ENCODE measurements at regions not wholly inside any gene's neighbourhood (a gene's known extent, or its start where the extent isn't known, plus 50 kb on each side); places are given as distances from the start of the nearest gene placed in this dataset.
"Not testable (repeated sequence)": the region's sequence is repeated elsewhere in the genome, so short reads cannot be mapped to it uniquely, and the experiment has no call there.

- DNase-seq = no peak
These were observed 123.9 kb upstream of the DCC start for GRCh38 chr18:52216109-52216508.

- DNase-seq = no peak
These were observed 123.3 kb upstream of the DCC start for GRCh38 chr18:52216666-52217065.

GRCh38 chr18:52219102-52219501 lies 120.9 kb upstream of the DCC start:
- no peak for DNase-seq

GRCh38 chr18:52220062-52220591 lies 119.9 kb upstream of the DCC start:
- no peak for DNase-seq

GRCh38 chr18:52222211-52222610 lies 117.8 kb upstream of the DCC start:
- DNase-seq = no peak

- DNase-seq = no peak
These were observed 112.5 kb upstream of the DCC start for GRCh38 chr18:52227536-52227935.

GRCh38 chr18:52228166-52228565 lies 111.8 kb upstream of the DCC start:
- no peak for DNase-seq

GRCh38 chr18:52236131-52236530 lies 103.9 kb upstream of the DCC start:
- no peak for DNase-seq

- DNase-seq = no peak
These were observed 102.4 kb upstream of the DCC start for GRCh38 chr18:52237551-52237950.

GRCh38 chr18:52242711-52243110 lies 97.3 kb upstream of the DCC start:
- DNase-seq = no peak

GRCh38 chr18:52244658-52245057 lies 95.3 kb upstream of the DCC start:
- DNase-seq = no peak

GRCh38 chr18:52254367-52254766 lies 85.6 kb upstream of the DCC start:
- DNase-seq = no peak

GRCh38 chr18:52257417-52257816 lies 82.6 kb upstream of the DCC start:
- not testable (repeated sequence) for DNase-seq

- DNase-seq = no peak
These were observed 64.2 kb upstream of the DCC start for GRCh38 chr18:52275817-52276216.

GRCh38 chr18:52277785-52278184 lies 62.2 kb upstream of the DCC start:
- no peak for DNase-seq

GRCh38 chr18:52278191-52278590 lies 61.8 kb upstream of the DCC start:
- DNase-seq = no peak

GRCh38 chr18:52280702-52281101 lies 59.3 kb upstream of the DCC start:
- DNase-seq = no peak

GRCh38 chr18:52283927-52284326 lies 56.1 kb upstream of the DCC start:
- DNase-seq = no peak

GRCh38 chr18:52286675-52287074 lies 53.3 kb upstream of the DCC start:
- no peak for DNase-seq

GRCh38 chr18:52287151-52287550 lies 52.8 kb upstream of the DCC start:
- no peak for DNase-seq

GRCh38 chr18:52288403-52289004 lies 51.5 kb upstream of the DCC start:
- DNase-seq = no peak

GRCh38 chr18:52289392-52289791 lies 50.6 kb upstream of the DCC start:
- DNase-seq = no peak
